A204.1 (cell line): ENCODE measurements at regions not wholly inside any gene's neighbourhood (a gene's known extent, or its start where the extent isn't known, plus 50 kb on each side); places are given as distances from the start of the nearest gene placed in this dataset.
"Not testable (repeated sequence)": the region's sequence is repeated elsewhere in the genome, so short reads cannot be mapped to it uniquely, and the experiment has no call there.

Experiments used
- FAIRE-seq: peaks from 2 replicates; lab custom pipeline; 2012; peaks lifted over from hg19 to GRCh38; lab: Jason Lieb, UNC

GRCh38 chr10:8810677-8811076 is 756.2 kb downstream of the GATA3 start:
- no peak for FAIRE-seq

GRCh38 chr10:8811201-8811600 is 756.7 kb downstream of the GATA3 start:
- no peak for FAIRE-seq

GRCh38 chr10:8815969-8816368 is 761.5 kb downstream of the GATA3 start:
- FAIRE-seq = no peak

DNA sequence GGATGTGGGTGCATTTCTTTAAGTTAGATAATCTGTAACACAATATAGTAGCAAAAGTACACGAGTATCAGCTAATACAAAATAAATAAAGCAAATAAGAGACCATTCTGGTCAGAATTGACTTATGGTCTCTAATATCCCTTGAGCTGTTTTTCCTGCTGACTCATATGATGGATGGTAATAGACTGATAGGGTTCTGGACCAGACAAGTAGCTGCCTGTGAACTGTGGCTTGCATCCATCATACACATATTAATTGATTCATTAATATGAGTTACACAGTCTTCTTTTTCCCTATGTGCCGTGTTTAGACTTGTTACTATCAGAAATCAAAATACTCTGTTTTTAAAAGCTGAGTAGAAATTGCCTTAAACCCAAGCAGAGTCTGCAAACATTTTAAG is 762.8 kb downstream of the GATA3 start:
- no peak for FAIRE-seq

DNA sequence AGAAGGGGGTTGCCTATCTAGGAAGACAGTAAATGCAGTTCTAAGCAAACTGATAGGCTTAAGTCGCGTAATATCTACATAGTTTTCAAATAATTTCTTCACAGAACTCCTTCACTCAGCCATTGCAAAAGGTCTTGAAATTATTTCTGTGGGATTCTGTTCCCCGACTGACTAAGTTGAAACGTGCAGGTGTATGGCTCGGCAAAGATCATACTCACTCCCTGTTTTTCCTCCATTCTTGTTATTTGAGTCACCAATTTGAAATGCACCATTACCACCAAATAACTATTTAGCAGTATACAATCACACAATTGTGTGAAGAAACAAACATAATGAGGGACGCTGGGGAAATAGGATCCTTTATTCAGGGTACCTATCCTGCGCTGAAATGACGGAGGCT is 771.1 kb downstream of the GATA3 start:
- FAIRE-seq = no peak

- no peak for FAIRE-seq
Measured at GRCh38 chr10:8829592-8829991, 775.1 kb downstream of the GATA3 start.

GRCh38 chr10:8830048-8830447 is 775.6 kb downstream of the GATA3 start:
- no peak for FAIRE-seq

- no peak for FAIRE-seq
Measured at GRCh38 chr10:8830876-8831275, 776.4 kb downstream of the GATA3 start.

DNA sequence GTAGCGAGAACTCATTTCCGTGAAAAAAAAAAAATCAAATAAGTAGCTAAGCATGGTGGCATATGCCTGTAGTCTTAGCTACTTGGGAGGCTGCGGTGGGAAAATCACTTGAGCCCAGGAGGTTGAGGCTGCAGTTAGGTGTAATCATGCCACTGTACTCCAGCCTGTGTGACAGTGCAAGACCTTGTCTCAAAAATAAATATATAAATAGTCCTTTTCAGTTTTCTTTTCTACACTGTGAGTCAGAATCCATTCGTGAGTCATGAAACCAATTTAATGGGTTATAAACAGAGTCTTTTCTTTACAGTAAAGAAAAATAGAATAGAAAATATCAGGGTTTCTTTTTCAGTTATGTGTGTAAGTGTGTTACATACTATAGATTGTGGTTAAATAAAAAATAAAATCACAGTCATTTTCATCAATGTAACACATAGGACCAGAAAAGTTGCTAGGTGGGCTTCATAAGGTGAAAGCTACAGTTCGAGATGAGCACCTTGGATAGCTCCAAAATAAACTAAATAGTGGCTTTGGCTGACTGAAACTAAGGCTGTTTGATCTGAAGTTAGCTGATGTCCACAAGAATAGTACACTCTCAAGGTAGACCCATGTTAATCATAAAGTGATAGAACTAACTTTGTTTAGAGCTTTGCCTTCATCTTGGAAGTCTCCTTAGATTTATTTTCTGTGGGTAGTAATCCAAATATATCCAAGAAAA is 781.1 kb downstream of the GATA3 start:
- FAIRE-seq = no peak

GRCh38 chr10:8840356-8840755 is 785.9 kb downstream of the GATA3 start:
- no peak for FAIRE-seq

DNA sequence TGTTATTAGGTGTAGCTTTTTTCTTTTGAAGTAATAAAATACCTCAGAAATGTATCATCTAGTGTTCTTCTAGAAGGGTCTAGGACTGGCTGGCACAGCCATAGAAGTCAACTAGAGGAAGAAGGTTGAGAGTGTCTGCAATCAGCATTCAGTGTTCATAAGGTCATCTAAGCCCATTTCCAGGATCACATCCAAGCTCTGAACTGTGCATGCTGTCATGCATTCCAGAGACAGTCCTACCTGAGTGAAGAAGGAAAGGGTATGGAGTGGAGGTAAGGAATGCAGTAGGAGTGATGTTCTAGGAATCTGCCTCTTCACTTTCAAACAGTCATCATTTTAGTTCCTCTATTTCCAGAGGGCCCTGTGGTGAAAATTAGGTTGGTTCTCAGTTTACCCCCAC is 789.7 kb downstream of the GATA3 start:
- FAIRE-seq = no peak

GRCh38 chr10:8852546-8852945 is 798.1 kb downstream of the GATA3 start:
- FAIRE-seq = no peak

GRCh38 chr10:8853048-8853447 is 798.6 kb downstream of the GATA3 start:
- no peak for FAIRE-seq

DNA sequence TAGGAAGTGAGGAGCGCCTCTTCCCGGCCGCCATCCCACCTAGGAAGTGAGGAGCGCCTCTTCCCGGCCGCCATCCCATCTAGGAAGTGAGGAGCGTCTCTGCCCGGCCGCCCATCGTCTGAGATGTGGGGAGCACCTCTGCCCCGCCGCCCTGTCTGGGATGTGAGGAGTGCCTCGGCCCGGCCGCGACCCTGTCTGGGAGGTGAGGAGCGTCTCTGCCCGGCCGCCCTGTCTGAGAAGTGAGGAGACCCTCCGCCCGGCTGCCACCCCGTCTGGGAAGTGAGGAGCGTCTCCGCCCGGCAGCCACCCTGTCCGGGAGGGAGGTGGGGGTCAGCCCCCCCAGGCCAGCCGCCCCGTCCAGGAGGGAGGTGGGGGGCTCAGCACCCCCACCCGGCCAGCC is 814.4 kb downstream of the GATA3 start:
- FAIRE-seq = not testable (repeated sequence)

GRCh38 chr10:8873310-8873709 is 818.8 kb downstream of the GATA3 start:
- no peak for FAIRE-seq

DNA sequence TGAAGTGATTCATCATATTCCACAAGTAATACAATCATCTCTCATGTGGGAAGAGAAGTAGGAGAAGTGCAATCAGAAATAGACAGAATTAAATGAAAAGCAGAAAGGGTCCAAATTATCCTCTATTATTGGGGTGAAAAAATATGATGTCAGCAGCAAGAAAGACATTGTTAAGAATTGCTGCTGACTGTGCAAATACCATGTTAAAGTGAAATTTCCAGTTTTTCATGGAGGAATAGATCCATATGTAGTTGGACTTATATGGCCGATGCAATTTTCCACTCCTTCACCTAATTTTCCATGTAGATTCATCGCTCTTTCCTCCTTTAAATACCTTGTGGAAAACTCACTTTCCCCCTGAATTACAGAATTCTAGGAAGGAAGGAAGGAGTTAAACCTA is 819.8 kb downstream of the GATA3 start:
- FAIRE-seq = no peak

- no peak for FAIRE-seq
Measured at GRCh38 chr10:8874972-8875371, 820.5 kb downstream of the GATA3 start.

DNA sequence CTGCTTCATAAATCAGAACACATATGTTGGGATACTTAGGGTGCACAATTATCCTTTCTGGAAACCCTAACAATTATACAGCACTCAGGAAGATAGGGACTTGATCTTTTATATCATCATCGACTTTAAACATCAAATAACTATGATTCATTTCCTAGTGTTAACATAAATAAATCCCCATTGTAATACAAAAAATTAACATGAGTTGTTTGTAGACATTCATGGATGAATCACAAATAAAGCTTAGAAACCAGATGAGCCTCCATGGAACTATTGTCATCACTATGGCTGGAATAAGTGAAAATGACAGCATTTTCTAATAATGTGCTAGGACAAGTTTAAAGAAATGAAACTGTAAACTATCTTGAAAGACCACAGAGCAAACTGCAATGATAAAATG is 821.7 kb downstream of the GATA3 start:
- no peak for FAIRE-seq

GRCh38 chr10:8889538-8889937 is 835.0 kb downstream of the GATA3 start:
- no peak for FAIRE-seq

DNA sequence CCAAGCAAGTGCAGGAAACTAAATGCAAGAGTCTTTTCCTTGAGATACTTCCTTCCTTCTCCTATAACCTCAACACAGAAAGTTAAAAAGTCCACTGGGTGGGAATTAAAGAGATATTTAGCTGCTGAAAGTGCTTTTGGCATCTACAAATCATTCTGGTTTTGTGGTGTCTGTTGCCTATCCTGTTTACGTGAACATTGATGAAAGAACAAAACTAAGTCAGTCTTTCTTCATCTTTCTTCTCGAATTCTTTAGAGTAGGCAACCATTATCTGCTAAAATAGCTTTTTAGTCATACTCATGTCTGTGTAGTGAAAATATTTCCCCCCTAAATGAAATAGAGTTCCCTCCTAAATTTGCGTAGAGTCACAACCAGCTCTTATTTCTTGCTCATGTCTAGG is 838.6 kb downstream of the GATA3 start:
- no peak for FAIRE-seq

DNA sequence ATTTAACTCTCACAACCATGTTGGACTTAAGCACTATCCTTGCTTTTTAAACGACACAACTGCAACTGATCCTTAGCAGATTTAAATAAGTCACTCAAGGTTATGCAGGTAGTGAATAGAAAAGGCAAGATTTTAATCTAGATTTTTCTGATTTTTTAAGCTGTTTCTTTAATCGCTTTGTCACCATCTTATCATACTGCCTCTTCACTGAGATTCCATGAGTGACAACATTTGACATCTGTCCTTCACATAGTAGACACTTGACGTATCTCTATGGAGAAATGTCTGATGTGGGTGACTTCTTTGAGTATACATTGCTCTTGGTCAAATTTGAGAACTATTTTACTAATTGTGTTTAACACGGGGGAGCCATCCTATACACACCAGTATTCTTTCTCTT is 839.7 kb downstream of the GATA3 start:
- FAIRE-seq = no peak

GRCh38 chr10:8897769-8898168 is 843.3 kb downstream of the GATA3 start:
- FAIRE-seq = no peak

GRCh38 chr10:8898745-8899330 is 844.4 kb downstream of the GATA3 start:
- FAIRE-seq = no peak

GRCh38 chr10:8902926-8903325 is 848.4 kb downstream of the GATA3 start:
- FAIRE-seq = no peak
